HG03378 (cell line): ENCODE measurements at regions not wholly inside any gene's neighbourhood (a gene's known extent, or its start where the extent isn't known, plus 50 kb on each side); places are given as distances from the start of the nearest gene placed in this dataset.
"Not testable (repeated sequence)": the region's sequence is repeated elsewhere in the genome, so short reads cannot be mapped to it uniquely, and the experiment has no call there.

Experiments used
- ATAC-seq: cut with Tn5 transposase; IDR thresholded peaks from one replicate; pipeline ENCODE4 v1.9.1; 2021; ENCODE audit warnings: mild to moderate bottlenecking, moderate library complexity; ENCODE audit not compliant: unreplicated experiment

- ATAC-seq: no peak
These were observed 897.3 kb upstream of the DDX18 start for GRCh38 chr2:116917196-116917595.

GRCh38 chr2:116918574-116918973 is 895.9 kb upstream of the DDX18 start:
- ATAC-seq: no peak

DNA sequence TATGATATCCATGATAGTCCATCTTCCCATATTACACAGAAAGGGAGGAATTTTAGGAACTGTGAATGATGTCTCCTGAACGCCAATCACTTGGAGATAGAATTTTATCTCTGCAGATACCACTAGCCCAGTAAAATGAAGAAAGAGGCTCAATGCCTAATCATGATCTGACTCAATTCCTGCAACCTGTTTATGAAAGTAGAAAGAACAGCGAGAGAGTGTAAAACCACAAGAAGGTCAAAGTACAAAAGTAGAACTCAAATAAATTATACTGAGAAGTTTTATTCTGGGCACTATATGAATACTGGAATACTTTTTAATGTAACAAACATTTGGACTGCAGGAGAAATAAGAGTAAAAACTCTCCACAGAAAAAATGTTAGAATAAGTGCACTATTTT is 892.1 kb upstream of the DDX18 start:
- ATAC-seq: no peak

DNA sequence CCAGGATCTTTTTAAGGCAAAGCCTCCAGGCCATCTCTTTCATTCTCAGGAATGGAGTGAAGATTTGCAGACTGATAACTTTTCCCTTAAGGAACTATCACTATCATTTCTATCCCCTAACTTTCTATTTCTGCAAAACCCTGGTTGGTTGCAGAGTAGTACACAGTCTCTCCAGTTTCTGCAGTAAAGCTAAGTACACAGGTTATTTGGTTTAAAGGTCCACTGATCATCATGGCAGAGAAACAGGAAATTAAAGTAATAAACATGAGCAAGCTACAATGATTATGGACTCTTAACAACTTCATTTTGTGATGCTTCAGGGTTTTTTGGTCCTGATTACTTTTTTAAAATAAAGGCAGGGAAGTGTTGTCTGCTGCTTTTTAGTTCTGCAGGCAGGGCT is 890.0 kb upstream of the DDX18 start:
- ATAC-seq: no peak

- ATAC-seq: no peak
These were observed 879.2 kb upstream of the DDX18 start for GRCh38 chr2:116935097-116935814.

DNA sequence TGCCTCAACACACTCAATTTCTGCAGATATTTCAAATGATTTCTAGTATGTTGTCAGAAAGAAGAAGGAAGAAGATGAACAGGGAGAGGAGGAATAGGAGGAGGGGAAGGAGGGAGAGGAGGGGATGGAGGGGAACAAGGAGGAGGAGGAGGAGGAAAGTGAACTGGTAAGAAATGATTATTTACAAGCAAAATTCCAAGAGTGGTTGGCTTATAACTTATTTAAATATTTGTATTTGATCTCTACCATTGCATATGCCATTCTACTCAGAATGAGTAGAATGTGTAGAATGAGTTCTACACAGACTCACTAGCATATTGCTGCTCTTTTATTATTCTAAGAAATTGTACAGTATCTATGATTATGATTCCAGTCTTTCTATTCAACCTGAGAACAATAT is 866.2 kb upstream of the DDX18 start:
- ATAC-seq: no peak

DNA sequence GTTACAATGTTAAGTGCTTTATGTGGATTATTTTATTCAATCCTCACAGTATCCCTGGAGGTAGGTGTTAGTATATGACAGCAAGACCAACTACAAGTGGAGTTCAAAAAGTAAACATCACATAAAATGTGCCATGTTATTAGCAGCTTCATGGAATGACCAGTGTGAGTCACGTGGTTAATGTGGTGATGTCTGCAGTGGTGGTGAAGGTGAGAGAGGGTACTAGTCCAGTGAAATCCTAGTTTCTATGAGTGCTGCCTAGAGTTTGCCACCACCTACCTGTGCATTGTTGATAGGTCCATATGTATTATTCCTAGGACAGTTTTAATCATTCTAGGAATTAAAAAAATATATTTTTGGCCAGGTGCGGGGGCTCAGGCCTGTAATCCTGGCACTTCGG is 865.2 kb upstream of the DDX18 start:
- no peak for ATAC-seq

GRCh38 chr2:116952254-116952653 is 862.2 kb upstream of the DDX18 start:
- ATAC-seq: no peak

- no peak for ATAC-seq
These were observed 858.8 kb upstream of the DDX18 start for GRCh38 chr2:116955646-116956045.

DNA sequence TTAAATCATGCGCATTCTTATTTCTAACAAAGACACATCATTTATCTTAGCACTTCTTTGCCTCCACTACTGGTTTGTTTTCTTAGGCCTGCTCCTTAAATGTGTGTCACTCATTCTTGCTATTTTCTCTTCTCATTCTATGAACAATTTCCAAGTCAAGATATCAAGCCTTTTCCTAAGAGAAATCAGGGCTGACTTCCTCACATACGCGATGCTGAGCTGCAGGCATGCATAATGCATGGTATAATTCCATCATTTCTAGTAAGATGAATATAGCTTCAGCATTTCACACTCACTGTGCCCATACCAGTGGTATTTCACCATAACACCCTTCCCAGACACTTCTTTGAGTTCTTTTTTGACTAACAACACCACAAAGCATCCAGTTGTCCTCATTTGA is 838.9 kb upstream of the DDX18 start:
- no peak for ATAC-seq

GRCh38 chr2:116979916-116980764 is 834.4 kb upstream of the DDX18 start:
- ATAC-seq: no peak

GRCh38 chr2:116987447-116987846 is 827.0 kb upstream of the DDX18 start:
- no peak for ATAC-seq

DNA sequence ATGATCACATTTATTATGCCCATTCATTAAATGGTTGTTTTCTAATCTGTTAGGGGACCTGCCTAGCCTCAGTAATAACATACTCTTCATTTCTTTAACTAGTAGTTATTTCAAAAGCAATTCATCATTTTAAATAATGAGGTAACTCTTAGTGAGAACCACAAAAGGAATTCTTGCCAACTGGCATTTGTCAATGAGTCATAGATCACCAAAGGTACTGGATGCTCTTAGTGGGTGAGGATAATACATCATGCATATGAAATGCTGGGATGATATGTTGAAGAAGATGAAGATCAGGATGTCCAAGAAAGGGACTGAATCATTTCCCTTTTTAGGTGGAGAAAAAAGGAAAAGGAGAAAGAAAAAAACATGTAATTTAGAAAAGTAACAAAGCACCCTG is 826.2 kb upstream of the DDX18 start:
- ATAC-seq: no peak

- no peak for ATAC-seq
These were observed 795.1 kb upstream of the DDX18 start for GRCh38 chr2:117019357-117019756.

DNA sequence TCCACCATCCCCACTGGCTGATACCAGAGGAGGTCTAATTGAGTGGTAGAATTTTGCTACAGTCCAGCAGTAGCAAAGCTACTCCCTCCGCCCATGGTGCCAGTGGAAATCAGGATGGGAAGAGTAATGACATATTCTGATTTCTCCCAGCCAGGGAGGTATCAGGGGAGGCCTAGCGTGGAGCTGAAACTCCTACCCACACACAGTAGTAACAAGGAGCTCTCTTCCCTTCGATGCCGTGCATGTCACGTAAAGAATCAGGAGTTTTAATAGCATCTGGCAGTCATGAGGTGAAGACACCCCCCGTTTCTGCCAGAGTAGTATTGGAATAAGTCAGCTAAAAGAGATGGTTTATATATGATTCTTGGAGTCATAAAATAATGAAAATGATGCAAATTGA is 786.8 kb upstream of the DDX18 start:
- no peak for ATAC-seq

DNA sequence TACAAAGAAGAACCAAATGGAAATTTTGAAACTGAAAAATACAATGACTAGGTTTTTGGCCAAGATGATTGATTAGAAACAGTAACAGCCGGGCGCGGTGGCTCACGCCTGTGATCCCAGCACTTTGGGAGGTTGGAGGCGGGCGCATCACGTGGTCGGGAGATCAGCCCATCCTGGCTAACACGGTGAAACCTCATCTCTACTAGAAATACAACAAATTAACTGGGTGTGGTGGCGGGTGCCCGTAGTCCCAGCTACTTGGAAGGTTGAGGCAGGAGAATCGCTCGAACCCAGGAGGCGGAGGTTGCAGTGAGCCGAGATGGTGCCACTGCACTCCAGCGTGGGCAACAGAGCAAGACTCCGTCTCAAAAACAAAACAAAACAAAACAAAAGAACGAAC is 785.8 kb upstream of the DDX18 start:
- ATAC-seq: not testable (repeated sequence)

GRCh38 chr2:117055499-117056375 is 758.8 kb upstream of the DDX18 start:
- ATAC-seq: no peak

DNA sequence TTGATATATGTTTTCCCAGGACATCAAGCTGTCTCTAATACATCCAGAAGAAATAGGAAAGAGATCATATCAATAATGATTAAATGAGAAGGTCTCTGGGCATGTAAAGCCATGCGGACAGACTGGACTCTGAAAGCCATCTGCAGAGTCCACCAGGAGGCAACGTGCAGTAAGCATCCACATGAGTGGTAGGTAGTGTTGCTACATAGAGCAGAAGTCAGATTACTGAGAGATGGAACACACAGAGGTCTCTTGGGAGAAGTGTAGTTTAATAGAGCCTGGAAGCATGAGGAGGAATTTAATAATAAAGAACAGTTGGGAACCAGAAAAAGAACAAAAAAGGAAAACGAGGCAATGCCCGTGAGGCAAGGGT is 758.1 kb upstream of the DDX18 start:
- ATAC-seq: no peak

DNA sequence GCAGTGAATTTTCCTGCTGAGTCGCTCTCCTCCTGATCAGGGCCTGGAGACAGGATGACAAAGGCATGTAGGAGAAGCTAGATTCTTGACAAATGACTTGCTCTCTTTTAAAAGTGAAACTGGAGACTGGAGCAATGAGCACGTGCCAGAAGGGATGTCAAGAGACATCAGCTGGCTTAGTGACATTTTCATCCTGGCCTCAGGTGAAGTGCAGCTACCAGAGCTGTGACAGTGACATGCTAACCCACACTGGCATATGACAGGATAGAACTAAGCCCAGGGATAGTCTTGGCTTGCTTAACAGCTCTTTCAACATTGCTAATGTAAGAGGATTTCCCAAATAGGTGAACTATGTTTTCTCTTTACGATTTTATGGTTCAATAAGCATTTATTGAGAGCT is 757.5 kb upstream of the DDX18 start:
- ATAC-seq: no peak

GRCh38 chr2:117058366-117058765 is 756.1 kb upstream of the DDX18 start:
- peak; percentile 90 for ATAC-seq

DNA sequence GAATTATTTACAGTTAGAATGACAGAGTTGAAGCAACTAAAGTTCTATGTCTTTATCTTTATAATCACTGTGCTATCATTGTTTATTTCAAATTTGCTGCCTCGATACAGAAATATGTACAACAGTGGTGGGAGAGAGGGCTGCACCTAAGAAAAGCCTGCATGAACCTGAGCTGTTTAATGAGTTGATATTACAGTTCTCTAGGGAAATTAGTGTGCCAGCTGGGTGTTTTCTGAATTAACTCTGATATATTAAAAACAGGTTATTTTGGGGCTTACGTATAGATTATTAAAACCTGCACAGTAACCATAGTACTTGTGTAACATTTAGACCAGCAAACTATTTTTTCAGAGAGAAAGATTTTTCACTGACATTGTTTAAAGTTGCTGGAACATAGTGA is 750.5 kb upstream of the DDX18 start:
- ATAC-seq: no peak
